ENCODE measurements at regions not wholly inside any gene's neighbourhood (a gene's known extent, or its start where the extent isn't known, plus 50 kb on each side); places are given as distances from the start of the nearest gene placed in this dataset.

DNA sequence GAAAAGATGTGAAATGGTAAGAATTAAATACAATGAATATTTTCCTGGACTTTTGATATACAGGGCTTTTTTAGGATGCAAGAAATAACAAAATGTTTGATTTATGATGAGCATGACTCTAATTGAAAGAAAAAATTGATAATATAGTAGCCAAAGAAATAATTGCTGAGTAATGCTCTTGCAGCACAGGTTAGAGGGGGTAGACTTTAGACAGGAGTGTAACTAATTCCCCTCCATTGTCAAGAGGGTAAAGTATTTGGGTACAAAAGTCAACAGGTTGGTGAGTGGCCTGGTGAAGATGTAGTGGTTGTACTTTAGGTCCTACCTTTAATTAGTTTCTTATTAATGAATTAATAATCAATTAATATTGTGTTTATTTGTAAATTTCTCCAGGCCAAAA, 912.3 kb downstream of the KCNJ2 start:
- no peak overlapping the region for H2BK20ac ChIP-seq (ENCODE audit: low read depth, low read length)
- TF ChIP-seq, protein P1, sequence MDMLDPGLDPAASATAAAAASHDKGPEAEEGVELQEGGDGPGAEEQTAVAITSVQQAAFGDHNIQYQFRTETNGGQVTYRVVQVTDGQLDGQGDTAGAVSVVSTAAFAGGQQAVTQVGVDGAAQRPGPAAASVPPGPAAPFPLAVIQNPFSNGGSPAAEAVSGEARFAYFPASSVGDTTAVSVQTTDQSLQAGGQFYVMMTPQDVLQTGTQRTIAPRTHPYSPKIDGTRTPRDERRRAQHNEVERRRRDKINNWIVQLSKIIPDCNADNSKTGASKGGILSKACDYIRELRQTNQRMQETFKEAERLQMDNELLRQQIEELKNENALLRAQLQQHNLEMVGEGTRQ (IDR thresholded peaks at IDR 0.05; ENCODE audit: low read depth, low read length): no peak
- TF ChIP-seq SMC3 (IDR thresholded peaks at IDR 0.05; ENCODE audit: low read depth, low read length) (no peak), MXI1 (IDR thresholded peaks at IDR 0.05; ENCODE audit: borderline replicate concordance, low read depth, low read length) (no peak), FOS (IDR thresholded peaks at IDR 0.05; ENCODE audit: low read depth, low read length) (no peak), RCOR1 (IDR thresholded peaks at IDR 0.05; ENCODE audit: insufficient replicate concordance, low read length) (no peak), POLR2A (IDR thresholded peaks at IDR 0.05; ENCODE audit: low read depth, low read length) (no peak), RAD21 (IDR thresholded peaks at IDR 0.05; ENCODE audit: low read length) (no peak), RFX5 (IDR thresholded peaks at IDR 0.05; ENCODE audit: low read depth, low read length) (no peak), MAFK (IDR thresholded peaks at IDR 0.05; ENCODE audit: low read depth, low read length) (no peak), CEBPB (IDR thresholded peaks at IDR 0.05; ENCODE audit: low read depth, low read length) (no peak), MAZ (IDR thresholded peaks at IDR 0.05; ENCODE audit: borderline replicate concordance, low read depth, low read length) (no peak)
- TF ChIP-seq, protein P2, sequence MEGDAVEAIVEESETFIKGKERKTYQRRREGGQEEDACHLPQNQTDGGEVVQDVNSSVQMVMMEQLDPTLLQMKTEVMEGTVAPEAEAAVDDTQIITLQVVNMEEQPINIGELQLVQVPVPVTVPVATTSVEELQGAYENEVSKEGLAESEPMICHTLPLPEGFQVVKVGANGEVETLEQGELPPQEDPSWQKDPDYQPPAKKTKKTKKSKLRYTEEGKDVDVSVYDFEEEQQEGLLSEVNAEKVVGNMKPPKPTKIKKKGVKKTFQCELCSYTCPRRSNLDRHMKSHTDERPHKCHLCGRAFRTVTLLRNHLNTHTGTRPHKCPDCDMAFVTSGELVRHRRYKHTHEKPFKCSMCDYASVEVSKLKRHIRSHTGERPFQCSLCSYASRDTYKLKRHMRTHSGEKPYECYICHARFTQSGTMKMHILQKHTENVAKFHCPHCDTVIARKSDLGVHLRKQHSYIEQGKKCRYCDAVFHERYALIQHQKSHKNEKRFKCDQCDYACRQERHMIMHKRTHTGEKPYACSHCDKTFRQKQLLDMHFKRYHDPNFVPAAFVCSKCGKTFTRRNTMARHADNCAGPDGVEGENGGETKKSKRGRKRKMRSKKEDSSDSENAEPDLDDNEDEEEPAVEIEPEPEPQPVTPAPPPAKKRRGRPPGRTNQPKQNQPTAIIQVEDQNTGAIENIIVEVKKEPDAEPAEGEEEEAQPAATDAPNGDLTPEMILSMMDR (conservative IDR thresholded peaks at IDR 0.05; ENCODE audit: low read depth, low read length): no peak
- TF ChIP-seq, protein P3, sequence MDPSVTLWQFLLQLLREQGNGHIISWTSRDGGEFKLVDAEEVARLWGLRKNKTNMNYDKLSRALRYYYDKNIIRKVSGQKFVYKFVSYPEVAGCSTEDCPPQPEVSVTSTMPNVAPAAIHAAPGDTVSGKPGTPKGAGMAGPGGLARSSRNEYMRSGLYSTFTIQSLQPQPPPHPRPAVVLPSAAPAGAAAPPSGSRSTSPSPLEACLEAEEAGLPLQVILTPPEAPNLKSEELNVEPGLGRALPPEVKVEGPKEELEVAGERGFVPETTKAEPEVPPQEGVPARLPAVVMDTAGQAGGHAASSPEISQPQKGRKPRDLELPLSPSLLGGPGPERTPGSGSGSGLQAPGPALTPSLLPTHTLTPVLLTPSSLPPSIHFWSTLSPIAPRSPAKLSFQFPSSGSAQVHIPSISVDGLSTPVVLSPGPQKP (IDR thresholded peaks at IDR 0.05; ENCODE audit: borderline replicate concordance, low read depth, low read length): no peak
- intact Hi-C loops (cut with micrococcal nuclease): loop anchor here (5.0 to 10.0 kb wide), 2 partner anchors 383 to 444 kb away; no protein-coding TSS in a partner anchor
- no peak overlapping the region for H4K8ac ChIP-seq (ENCODE audit: low read depth in 2 of 2, low read length in 2 of 2)
- H2AK5ac ChIP-seq (ENCODE audit: low read depth, low read length): no peak overlapping the region
- no peak overlapping the region for H3K4me3 ChIP-seq (ENCODE audit: insufficient read depth, low read depth, low read length)
- DNase-seq (no peak), ATAC-seq (ENCODE audit: low read depth) (no peak)
- H3K9me3 ChIP-seq (ENCODE audit: control insufficient read depth, insufficient read depth, low read length): no peaks in the 10 kb centered on the region
- H3K9ac ChIP-seq (ENCODE audit: low read depth, low read length): no peak overlapping the region
- in situ Hi-C loops (cut with MboI; ENCODE audit: low sequenced_read_pairs): no loop called here
- no peak overlapping the region for H2AFZ ChIP-seq (replicated peaks; ENCODE audit: low read length, poor library complexity)
- no peaks in the 10 kb centered on the region for H3K4me1 ChIP-seq (ENCODE audit: control insufficient read depth, insufficient read depth, low read length)
- H4K5ac ChIP-seq (ENCODE audit: low read depth, low read length): no peak overlapping the region
- no peak overlapping the region for H3K23ac ChIP-seq (ENCODE audit: low read depth, low read length)
- no TSS peak for BruUV-seq (replicated peaks)
- ChIA-PET POLR2A (ENCODE audit: unreplicated experiment) (no interaction called here), CTCF (no interaction called here)
- H4K91ac ChIP-seq (ENCODE audit: insufficient read depth, low read depth, low read length): no peak overlapping the region
- no peak overlapping the region for H2BK15ac ChIP-seq (ENCODE audit: low read depth, low read length)
- no peak overlapping the region for H3K4ac ChIP-seq (ENCODE audit: low read depth, low read length)
- no peak overlapping the region for H2BK120ac ChIP-seq (ENCODE audit: low read depth, low read length)
- H3K27me3 ChIP-seq (ENCODE audit: control insufficient read depth, insufficient read depth, low read length): no peaks in the 10 kb centered on the region
- no peak overlapping the region for H3K56ac ChIP-seq (ENCODE audit: extremely low read depth, insufficient read depth, low read length)
- H3K79me1 ChIP-seq (ENCODE audit: low read depth in 1 of 2, low read length in 2 of 2): no peaks in the 10 kb centered on the region
- no peak overlapping the region for H3K4me2 ChIP-seq (ENCODE audit: low read depth, low read length)
- no peaks in the 10 kb centered on the region for H3K36me3 ChIP-seq (ENCODE audit: control insufficient read depth, insufficient read depth, low read length)
- no peak overlapping the region for H2BK5ac ChIP-seq (ENCODE audit: low read depth, low read length, poor library complexity, severe bottlenecking)
- H3K27ac ChIP-seq (ENCODE audit: insufficient read depth, low read length): no peak overlapping the region
- no peak overlapping the region for H2AK9ac ChIP-seq (replicated peaks; ENCODE audit: low read depth, low read length, poor library complexity)
- no peaks in the 10 kb centered on the region for H4K20me1 ChIP-seq (ENCODE audit: insufficient read depth, low read length)
- H3K14ac ChIP-seq (replicated peaks; ENCODE audit: low read depth, low read length): no peak overlapping the region
- no peaks in the 10 kb centered on the region for H3K9me1 ChIP-seq (ENCODE audit: insufficient read depth, low read length)
- no peak overlapping the region for H3K18ac ChIP-seq (ENCODE audit: low read depth, low read length)
- dilution Hi-C loops (cut with HindIII; ENCODE audit: low sequenced_read_pairs, unreplicated experiment): no loop called here

All from IMR-90 (cell line).